Naive B cell (primary cell): ENCODE measurements at regions not wholly inside any gene's neighbourhood (a gene's known extent, or its start where the extent isn't known, plus 50 kb on each side); places are given as distances from the start of the nearest gene placed in this dataset.
A peak's percentile ranks its signal among the peaks of the same experiment; 100 is the strongest.

Experiments used
- ATAC-seq, 2 donors: fragments of 150-1000 bp; cut with Tn5 transposase; 2 replicates each; pipeline ENCODE4 v1.10.0; 2021; ENCODE audit warnings: low read depth in 2 of 2, mild to moderate bottlenecking in 2 of 2, moderate library complexity in 2 of 2
- DNase-seq: peaks from one replicate; pipeline ENCODE4 v3.0.0; 2022
- H3K27ac Mint-ChIP-seq, 6 donors: one replicate each; pipeline ENCODE4 v1.8.0; 2020 to 2022; ENCODE audit warnings: mild to moderate bottlenecking in 6 of 6, mixed read lengths in 6 of 6, moderate library complexity in 5 of 6, inconsistent platforms in 2 of 6
- H3K27me3 Mint-ChIP-seq, 3 donors: one replicate each; pipeline ENCODE4 v1.8.0; 2021 to 2022; ENCODE audit warnings: mixed read lengths in 3 of 3, mild to moderate bottlenecking in 1 of 3
- H3K36me3 Mint-ChIP-seq, 2 donors: one replicate each; pipeline ENCODE4 v1.8.0; 2020 to 2022; ENCODE audit warnings: mixed read lengths in 2 of 2, inconsistent platforms in 1 of 2, mild to moderate bottlenecking in 1 of 2
- H3K4me1 Mint-ChIP-seq, 3 donors: one replicate each; pipeline ENCODE4 v1.8.0; 2020 to 2022; ENCODE audit warnings: mixed read lengths in 3 of 3, inconsistent platforms in 1 of 3, mild to moderate bottlenecking in 1 of 3, moderate library complexity in 1 of 3
- H3K4me3 Mint-ChIP-seq, 8 donors: one replicate each; pipeline ENCODE4 v1.8.0; 2020 to 2022; ENCODE audit warnings: mild to moderate bottlenecking in 8 of 8, mixed read lengths in 8 of 8, moderate library complexity in 8 of 8, inconsistent platforms in 2 of 8
- H3K9me3 Mint-ChIP-seq, 7 donors: one replicate each; pipeline ENCODE4 v1.8.0; 2020 to 2022; ENCODE audit warnings: mixed read lengths in 7 of 7, mild to moderate bottlenecking in 5 of 7, inconsistent platforms in 2 of 7, moderate library complexity in 1 of 7

DNA sequence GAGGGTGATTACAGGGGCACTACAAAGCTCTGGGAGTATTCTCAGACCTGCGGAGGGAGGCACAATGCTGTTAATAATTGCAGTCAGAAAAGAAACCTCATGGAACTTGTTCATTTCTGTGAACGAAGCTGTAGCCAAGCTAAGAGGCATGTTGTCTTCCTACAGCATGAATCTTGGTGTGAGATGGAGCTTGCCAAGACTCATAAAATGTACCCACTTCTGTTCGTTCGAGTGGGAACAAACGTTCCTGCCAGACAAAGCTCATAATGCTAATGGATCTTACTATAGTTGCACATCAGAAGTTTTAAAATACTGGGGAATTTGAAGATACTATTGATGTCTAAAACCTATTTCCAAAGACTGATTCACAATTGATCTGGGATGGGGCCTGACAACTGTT lies 489.1 kb downstream of the ZEB2 start:
- H3K9me3 Mint-ChIP-seq = peaks cover 0 to 8% (median 3%) of the 10 kb centered on the region in 7 donors
- ATAC-seq = no peak
- no peak overlapping the region for H3K27ac Mint-ChIP-seq
- peaks cover 0 to 20% of the 10 kb centered on the region in 2 donors for H3K36me3 Mint-ChIP-seq
- H3K27me3 Mint-ChIP-seq = no peaks in the 10 kb centered on the region
- H3K4me1 Mint-ChIP-seq = peaks cover 0 to 7% (median 4%) of the 10 kb centered on the region in 3 donors
- no peak overlapping the region for H3K4me3 Mint-ChIP-seq
- no peak for DNase-seq

DNA sequence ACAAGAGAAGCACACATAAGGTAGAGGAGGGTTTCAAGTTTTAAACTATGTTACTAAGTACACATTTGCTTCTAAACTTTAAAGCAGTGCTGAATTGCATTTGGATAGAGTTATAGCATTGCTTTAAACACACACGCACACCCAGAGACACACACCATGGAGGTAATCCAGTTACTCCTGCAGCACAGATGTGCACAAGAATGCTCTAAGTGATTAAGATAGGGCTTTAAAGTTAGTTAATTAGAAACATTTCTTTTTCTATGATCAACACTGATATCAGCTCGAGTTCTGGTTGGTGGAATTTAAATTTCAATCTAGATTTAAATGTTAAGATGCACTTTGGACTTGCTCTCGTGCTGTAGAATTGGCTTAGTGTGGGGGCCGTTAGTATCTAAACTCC lies 492.3 kb downstream of the ZEB2 start:
- Mint-ChIP-seq H3K4me1 (no peaks in the 10 kb centered on the region), H3K36me3 (peaks cover 0 to 11% of the 10 kb centered on the region in 2 donors), H3K4me3 (no peak overlapping the region), H3K9me3 (peaks cover 0 to 5% (median under 1%) of the 10 kb centered on the region in 7 donors), H3K27me3 (no peaks in the 10 kb centered on the region), H3K27ac (no peak overlapping the region)
- DNase-seq (no peak), ATAC-seq (no peak)

DNA sequence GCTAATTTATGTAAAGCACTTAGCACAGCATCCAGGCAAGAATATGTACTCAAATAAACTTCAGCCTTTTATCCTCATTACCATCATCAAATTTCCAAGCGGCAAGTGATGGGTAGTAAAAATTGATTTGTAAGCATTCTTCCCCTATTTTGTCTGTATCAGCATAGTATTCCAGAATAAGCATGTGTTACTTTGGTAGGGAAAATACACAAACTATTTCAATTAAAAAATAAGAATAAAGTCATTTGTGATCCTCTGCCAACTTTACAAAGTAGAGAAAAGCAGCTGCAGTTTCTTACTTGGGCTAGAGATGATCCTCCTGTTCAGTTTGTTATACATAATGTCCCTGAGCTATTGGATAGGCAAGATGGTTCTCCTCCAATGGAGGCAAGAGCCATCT lies 493.2 kb downstream of the ZEB2 start:
- H3K4me3 Mint-ChIP-seq = no peak overlapping the region
- H3K27me3 Mint-ChIP-seq = no peaks in the 10 kb centered on the region
- no peaks in the 10 kb centered on the region for H3K4me1 Mint-ChIP-seq
- DNase-seq = no peak
- H3K9me3 Mint-ChIP-seq = peaks cover 0 to 13% (median 5%) of the 10 kb centered on the region in 7 donors
- H3K36me3 Mint-ChIP-seq = peaks cover 0 to 9% of the 10 kb centered on the region in 2 donors
- ATAC-seq = no peak
- H3K27ac Mint-ChIP-seq = no peak overlapping the region

DNA sequence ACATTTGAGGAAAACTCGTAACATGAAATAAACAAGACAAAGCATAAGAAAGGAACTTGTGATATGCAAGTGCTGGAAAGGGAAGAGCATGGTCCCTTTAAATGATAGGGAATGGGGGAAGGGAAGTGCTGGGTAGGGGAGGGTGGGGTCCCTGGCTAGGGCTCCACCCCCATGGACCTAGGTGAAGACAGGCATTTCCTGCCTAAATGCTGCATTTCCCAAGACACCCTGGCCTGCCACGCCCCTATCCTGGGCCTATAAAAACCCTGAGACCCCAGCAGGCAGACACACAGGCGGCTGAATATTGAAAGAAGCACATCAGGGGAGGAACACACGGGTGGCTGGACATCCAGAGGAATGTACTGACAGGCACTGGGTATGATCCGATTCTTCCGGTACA lies 499.9 kb downstream of the ZEB2 start:
- peaks cover 5 to 20% (median 6%) of the 10 kb centered on the region in 7 donors for H3K9me3 Mint-ChIP-seq
- H3K4me1 Mint-ChIP-seq = peaks cover 0 to 4% (median 0%) of the 10 kb centered on the region in 3 donors
- H3K36me3 Mint-ChIP-seq = peaks cover 12 to 14% of the 10 kb centered on the region in 2 donors
- no peak for DNase-seq
- no peaks in the 10 kb centered on the region for H3K27me3 Mint-ChIP-seq
- no peak for ATAC-seq
- H3K4me3 Mint-ChIP-seq = no peak overlapping the region
- H3K27ac Mint-ChIP-seq = no peak overlapping the region

DNA sequence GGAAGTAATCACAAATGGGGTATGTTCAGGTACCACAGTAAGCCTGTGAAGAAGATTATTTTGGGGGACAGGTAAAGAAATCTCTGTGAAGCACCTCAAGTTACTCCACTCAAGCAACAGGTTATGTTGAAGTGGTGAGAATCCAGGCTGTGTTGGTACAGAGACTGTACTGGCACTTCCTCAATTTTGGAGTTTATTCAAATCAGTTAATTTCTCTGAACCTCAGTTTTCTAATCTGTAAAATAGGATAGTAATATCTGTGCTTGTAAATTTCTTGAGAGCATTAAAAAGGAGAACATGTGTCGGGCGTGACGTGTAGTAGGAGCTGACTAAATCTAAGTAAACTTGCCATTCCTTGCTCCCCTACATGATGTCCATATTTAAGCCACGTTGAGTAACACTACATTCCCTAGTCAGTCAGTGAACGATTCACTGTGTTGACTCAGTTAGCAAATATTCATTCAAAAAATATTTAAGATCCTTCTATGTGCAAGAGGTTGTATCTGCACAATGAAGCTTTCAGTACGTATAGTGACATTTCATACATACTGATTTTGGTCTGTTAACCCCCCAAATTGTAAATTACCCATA lies 504.2 kb downstream of the ZEB2 start:
- DNase-seq (no peak), ATAC-seq (no peak)
- Mint-ChIP-seq H3K36me3 (peaks cover 9 to 13% of the 10 kb centered on the region in 2 donors), H3K4me3 (no peak overlapping the region), H3K4me1 (peaks cover 0 to 4% (median 0%) of the 10 kb centered on the region in 3 donors), H3K9me3 (no peaks in the 10 kb centered on the region), H3K27me3 (no peaks in the 10 kb centered on the region), H3K27ac (no peak overlapping the region)

DNA sequence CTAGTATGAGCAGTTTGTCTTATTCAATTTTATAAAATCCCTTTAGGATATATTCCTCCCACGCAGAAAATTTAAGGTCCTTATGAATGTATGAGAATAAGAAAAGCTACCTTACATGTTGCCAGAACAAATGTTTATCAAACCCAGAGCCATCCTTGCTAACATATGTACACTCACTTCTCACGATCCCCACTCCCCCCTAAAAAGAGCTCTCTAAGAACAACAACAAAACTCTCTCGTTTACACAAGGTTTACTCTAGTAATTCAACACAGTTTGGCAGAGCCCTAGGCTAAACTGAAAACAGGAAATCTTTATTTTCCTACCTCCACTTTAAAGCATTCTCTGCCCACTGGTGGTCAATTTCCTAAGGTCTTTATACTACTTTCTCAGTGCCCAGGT lies 504.9 kb downstream of the ZEB2 start:
- Mint-ChIP-seq H3K27me3 (no peaks in the 10 kb centered on the region), H3K27ac (no peak overlapping the region), H3K4me1 (peaks cover 0 to 4% (median 0%) of the 10 kb centered on the region in 3 donors), H3K36me3 (peaks cover 9 to 10% of the 10 kb centered on the region in 2 donors), H3K4me3 (no peak overlapping the region), H3K9me3 (no peaks in the 10 kb centered on the region)
- DNase-seq (no peak), ATAC-seq (no peak)

DNA sequence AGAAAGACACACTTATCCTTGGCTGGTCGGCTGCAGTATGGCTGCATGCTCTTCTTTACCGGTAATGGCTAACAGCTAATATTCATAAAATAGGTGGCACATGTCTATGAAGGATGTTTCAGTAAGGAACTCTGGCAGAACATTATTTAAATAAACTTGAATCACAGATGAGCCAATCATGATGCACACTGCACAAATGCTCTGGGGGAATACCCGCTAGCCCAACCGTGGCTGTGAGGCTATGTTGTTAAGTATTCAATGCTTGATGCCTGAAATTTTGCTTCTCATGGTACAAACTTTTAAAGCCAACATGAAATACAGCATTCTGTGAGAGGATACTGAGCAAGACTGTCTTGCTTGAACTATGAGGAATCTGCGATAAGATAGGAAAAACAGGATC lies 505.8 kb downstream of the ZEB2 start:
- no peaks in the 10 kb centered on the region for H3K27me3 Mint-ChIP-seq
- H3K4me3 Mint-ChIP-seq = no peak overlapping the region
- peaks cover 6 to 11% of the 10 kb centered on the region in 2 donors for H3K36me3 Mint-ChIP-seq
- ATAC-seq = peak in 1 of 2 donors; percentile 39
- H3K9me3 Mint-ChIP-seq = no peaks in the 10 kb centered on the region
- H3K4me1 Mint-ChIP-seq = no peaks in the 10 kb centered on the region
- DNase-seq = no peak
- peak overlapping the region in 1 of 6 donors; percentile 64 for H3K27ac Mint-ChIP-seq

DNA sequence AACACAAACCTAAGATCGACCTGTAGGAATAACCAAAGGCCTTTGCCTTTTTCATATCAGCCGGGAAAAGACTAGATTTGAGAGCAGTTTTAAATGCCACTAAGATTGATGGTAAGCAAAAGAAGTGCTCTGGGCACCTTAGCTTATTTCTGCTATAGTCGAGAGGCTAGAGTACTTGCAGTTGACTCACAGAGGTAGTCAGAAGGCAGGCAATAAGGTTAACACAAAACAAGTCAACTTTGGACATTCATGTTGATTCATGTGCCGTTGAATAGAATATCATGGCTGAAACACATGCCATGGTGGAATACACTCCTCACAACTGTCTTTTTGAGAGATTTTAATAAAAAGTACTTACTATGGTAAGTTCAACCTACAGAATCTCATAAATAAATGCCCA lies 507.6 kb downstream of the ZEB2 start:
- H3K4me1 Mint-ChIP-seq = no peaks in the 10 kb centered on the region
- peaks cover 0 to 21% of the 10 kb centered on the region in 2 donors for H3K36me3 Mint-ChIP-seq
- ATAC-seq (no peak), DNase-seq (no peak)
- H3K27me3 Mint-ChIP-seq = no peaks in the 10 kb centered on the region
- H3K4me3 Mint-ChIP-seq = no peak overlapping the region
- H3K9me3 Mint-ChIP-seq = peaks cover 0 to 6% (median 0%) of the 10 kb centered on the region in 7 donors
- no peak overlapping the region for H3K27ac Mint-ChIP-seq

DNA sequence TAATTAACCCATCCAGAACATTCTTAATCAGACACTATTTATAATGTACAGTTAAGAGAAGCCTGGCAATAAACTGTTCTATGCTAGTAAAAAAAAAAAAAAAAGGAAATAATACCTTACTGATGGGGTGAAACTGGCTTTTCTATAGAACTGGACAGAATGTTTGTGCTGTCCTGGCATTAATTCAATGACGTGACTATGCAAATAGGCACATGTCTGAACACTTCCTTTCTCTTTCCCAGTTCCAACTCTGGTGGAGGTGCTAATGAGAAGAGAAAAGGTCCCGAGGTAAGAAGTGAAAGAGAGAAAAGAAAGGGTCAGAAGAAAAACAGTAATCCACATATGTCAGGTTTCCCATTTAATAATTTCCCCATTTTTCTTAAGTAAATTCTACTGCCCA lies 508.4 kb downstream of the ZEB2 start:
- Mint-ChIP-seq H3K36me3 (peaks cover 6 to 21% of the 10 kb centered on the region in 2 donors), H3K27me3 (no peaks in the 10 kb centered on the region), H3K27ac (no peak overlapping the region), H3K4me1 (no peaks in the 10 kb centered on the region), H3K9me3 (peaks cover 0 to 6% (median 0%) of the 10 kb centered on the region in 7 donors), H3K4me3 (no peak overlapping the region)
- ATAC-seq (no peak), DNase-seq (no peak)

DNA sequence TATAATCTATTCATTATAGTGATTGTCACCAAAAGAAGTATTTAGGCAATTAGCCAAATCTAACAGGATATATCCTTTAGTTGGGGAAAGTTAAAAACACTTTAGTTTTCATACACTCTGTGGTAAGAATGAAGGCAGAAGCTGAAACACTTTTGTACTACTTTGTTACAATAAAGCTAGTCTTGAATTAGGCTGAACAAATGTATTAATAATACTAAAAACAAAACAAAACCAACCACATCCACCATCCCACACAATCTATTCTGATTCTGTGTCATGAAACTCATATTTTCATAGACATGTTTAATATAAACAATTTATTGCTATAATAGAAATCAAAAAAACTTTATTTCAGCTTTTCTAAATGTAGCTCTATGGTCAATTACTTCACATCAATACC lies 508.8 kb downstream of the ZEB2 start:
- Mint-ChIP-seq H3K27ac (no peak overlapping the region), H3K9me3 (peaks cover 0 to 6% (median 0%) of the 10 kb centered on the region in 7 donors), H3K27me3 (no peaks in the 10 kb centered on the region), H3K4me1 (no peaks in the 10 kb centered on the region), H3K36me3 (peaks cover 6 to 21% of the 10 kb centered on the region in 2 donors), H3K4me3 (no peak overlapping the region)
- DNase-seq = no peak
- no peak for ATAC-seq

DNA sequence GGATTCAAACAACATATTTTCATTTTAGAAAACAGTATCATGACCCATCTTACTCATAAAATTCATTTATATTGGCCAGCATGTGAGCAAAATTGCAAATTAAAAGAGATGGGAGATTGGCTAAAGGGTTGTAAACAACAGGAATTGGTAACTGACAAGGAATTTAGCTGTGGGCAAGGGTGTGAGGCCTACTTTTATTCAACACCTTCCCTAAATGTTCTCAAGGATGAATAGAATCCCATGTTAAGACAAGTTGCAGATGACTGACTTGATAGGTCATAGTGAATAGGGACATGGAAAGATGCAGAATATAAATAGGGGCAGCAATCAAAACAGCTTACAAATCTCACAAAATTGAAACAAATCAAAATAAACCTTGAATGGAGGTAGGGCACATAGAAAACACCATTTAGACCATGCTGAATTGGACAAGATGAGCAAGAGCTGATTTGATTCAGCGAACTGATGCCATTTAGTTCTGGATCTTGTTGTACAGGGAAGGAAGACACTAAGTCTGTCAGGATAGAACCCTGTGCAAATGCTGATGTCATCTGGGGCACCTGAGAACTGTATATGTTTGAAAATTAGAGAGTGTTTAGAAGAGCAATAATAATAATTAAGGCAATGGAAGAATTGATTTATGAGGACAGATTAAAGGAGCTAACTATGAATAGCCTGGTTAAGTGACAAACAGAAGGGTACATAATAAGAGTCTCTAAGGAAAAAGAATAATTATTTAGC lies 509.7 kb downstream of the ZEB2 start:
- ATAC-seq = no peak
- H3K9me3 Mint-ChIP-seq = peaks cover 0 to 6% (median 0%) of the 10 kb centered on the region in 7 donors

DNA sequence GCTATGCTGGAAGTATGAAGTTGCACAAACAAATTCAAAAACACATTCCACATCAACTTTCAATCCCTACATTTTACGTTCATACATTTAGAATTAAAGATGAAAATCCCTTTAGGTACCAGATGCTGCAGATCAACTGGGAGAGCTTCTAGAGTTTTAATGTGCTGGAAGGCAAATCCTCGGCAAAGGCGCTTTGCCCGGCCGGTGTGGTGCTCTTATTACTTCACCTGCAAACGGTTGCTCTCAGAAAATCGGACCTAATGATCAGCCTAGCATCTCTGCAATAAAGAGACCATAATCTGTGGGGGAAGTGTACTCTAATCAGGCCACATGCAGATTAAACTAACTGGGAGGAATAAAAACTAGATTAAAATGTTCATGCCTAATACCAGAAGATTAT lies 513.8 kb downstream of the ZEB2 start:
- Mint-ChIP-seq H3K36me3 (peaks cover 6 to 11% of the 10 kb centered on the region in 2 donors), H3K4me1 (no peaks in the 10 kb centered on the region), H3K9me3 (peaks cover 0 to 6% (median 0%) of the 10 kb centered on the region in 7 donors), H3K27me3 (no peaks in the 10 kb centered on the region), H3K27ac (no peak overlapping the region), H3K4me3 (no peak overlapping the region)
- no peak for DNase-seq
- ATAC-seq = no peak

More for the DNA sequence above, 509.7 kb downstream of the ZEB2 start:
- Mint-ChIP-seq H3K4me1 (no peaks in the 10 kb centered on the region), H3K27me3 (no peaks in the 10 kb centered on the region), H3K4me3 (no peak overlapping the region), H3K36me3 (peaks cover 6 to 21% of the 10 kb centered on the region in 2 donors), H3K27ac (no peak overlapping the region)
- no peak for DNase-seq

DNA sequence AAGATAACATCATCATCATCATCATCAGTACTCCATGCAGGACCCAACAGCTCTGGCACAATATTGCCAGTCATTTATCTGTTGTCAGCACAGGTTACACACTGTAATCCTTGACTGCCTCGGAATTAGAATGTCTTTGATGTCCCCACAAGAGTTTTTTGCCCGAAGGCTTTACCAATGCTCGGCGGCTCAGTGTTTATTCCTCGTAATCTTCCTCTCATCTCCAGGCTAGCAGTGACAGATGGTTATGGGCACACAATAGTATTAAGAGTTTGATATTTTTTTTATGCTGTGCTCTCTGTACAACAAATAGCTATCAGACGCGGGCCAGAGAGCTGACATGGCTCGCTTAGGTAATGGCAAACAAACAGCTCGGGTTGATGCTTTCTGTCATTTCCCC lies 515.2 kb downstream of the ZEB2 start:
- Mint-ChIP-seq H3K9me3 (peaks cover 0 to 6% (median 0%) of the 10 kb centered on the region in 7 donors), H3K27ac (no peak overlapping the region), H3K27me3 (no peaks in the 10 kb centered on the region), H3K4me1 (no peaks in the 10 kb centered on the region), H3K36me3 (peaks cover 6 to 11% of the 10 kb centered on the region in 2 donors), H3K4me3 (no peak overlapping the region)
- ATAC-seq (no peak), DNase-seq (no peak)

DNA sequence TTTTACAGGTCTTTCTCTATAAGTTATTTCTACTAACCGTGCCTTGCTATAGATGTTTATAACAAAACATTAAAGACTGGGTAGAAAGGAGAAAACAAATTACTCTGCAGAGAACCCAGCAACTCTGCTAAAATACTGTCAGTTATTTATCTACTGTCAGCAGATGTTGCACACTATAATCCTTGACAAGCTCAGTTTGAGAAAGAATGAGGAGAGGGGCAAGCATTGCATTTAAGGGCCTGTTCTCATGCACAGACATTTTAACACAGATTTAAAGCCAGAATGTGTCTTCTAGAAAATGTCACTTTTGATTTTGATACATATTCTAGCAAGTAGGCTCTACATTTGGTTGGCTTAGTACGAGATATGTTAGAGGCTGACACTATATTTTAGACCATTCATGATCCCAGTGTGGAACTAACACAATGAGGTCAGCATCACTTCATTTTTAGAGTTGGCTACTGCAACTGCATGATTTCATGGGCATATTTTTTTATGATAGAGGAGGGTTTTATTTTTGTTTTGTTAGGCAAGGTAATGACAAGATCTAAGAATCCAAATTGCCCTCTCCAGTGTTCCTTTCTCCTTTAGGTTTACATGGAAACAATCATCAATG lies 516.4 kb downstream of the ZEB2 start:
- DNase-seq (no peak), ATAC-seq (no peak)
- H3K27ac Mint-ChIP-seq = no peak overlapping the region
- H3K9me3 Mint-ChIP-seq = peaks cover 0 to 4% (median 0%) of the 10 kb centered on the region in 7 donors
- no peaks in the 10 kb centered on the region for H3K4me1 Mint-ChIP-seq
- no peak overlapping the region for H3K4me3 Mint-ChIP-seq
- H3K36me3 Mint-ChIP-seq = peaks cover 5 to 6% of the 10 kb centered on the region in 2 donors
- H3K27me3 Mint-ChIP-seq = no peaks in the 10 kb centered on the region
